IMR-90 (cell line): ENCODE measurements at regions not wholly inside any gene's neighbourhood (a gene's known extent, or its start where the extent isn't known, plus 50 kb on each side); places are given as distances from the start of the nearest gene placed in this dataset.

ENCODE experiments used
- ATAC-seq: fragments of 200-7000 bp; cut with Tn5 transposase; 2 replicates; pipeline ENCODE4 v1.9.1; 2020; ENCODE audit warnings: low read depth, mild to moderate bottlenecking, moderate library complexity
- BruUV-seq: library from RNA; stranded (reverse); fragments of 400-500 nt; replicated peaks from 2 replicates; lab custom pipeline; 2021; lab: Mats Ljungman, UMichigan
- CTCF ChIA-PET: fragments of 300-600 bp; formaldehyde crosslinking; extraction: SDS; loops from one replicate; lab custom pipeline; 2021; ENCODE audit warnings: antibody characterized with exemption; lab: Yijun Ruan, JAX
- POLR2A ChIA-PET: fragments of 300-600 bp; sonication (Branson Sonifier 250); formaldehyde crosslinking; loops from one replicate; lab custom pipeline; 2022; ENCODE audit warnings: antibody characterized with exemption; ENCODE audit not compliant: unreplicated experiment; lab: Charles Lee
- DNase-seq: peaks from one replicate; pipeline ENCODE4 v3.0.0; 2013
- H2AFZ ChIP-seq: replicated peaks from 2 replicates; pipeline ENCODE3; 2013; ENCODE audit warnings: low read length, mild to moderate bottlenecking; ENCODE audit not compliant: poor library complexity
- H2AK5ac ChIP-seq: 2 replicates; pipeline ENCODE4 v1.6.1; 2013; ENCODE audit warnings: low read depth, low read length, inconsistent platforms
- H2AK9ac ChIP-seq: replicated peaks from 2 replicates; pipeline ENCODE3; 2013; ENCODE audit warnings: mild to moderate bottlenecking, low read depth, low read length, moderate library complexity; ENCODE audit not compliant: poor library complexity
- H2BK120ac ChIP-seq: 2 replicates; pipeline ENCODE4 v1.6.1; 2013; ENCODE audit warnings: low read depth, low read length, inconsistent platforms
- H2BK15ac ChIP-seq: 3 replicates; pipeline ENCODE4 v1.6.1; 2013; ENCODE audit warnings: low read depth, low read length, inconsistent platforms
- H2BK20ac ChIP-seq: 2 replicates; pipeline ENCODE4 v1.6.1; 2013; ENCODE audit warnings: low read depth, mild to moderate bottlenecking, inconsistent platforms, low read length, moderate library complexity
- H2BK5ac ChIP-seq: 2 replicates; pipeline ENCODE4 v1.6.1; 2013; ENCODE audit warnings: mild to moderate bottlenecking, low read depth, low read length, inconsistent platforms; ENCODE audit not compliant: poor library complexity, severe bottlenecking
- H3K14ac ChIP-seq: replicated peaks from 2 replicates; pipeline ENCODE4 v1.6.1; 2013; ENCODE audit warnings: low read depth, low read length, inconsistent platforms
- H3K18ac ChIP-seq: 2 replicates; pipeline ENCODE4 v1.6.1; 2013; ENCODE audit warnings: low read depth, low read length, control low read depth
- H3K23ac ChIP-seq: 2 replicates; pipeline ENCODE4 v1.6.1; 2013; ENCODE audit warnings: low read depth, low read length, inconsistent platforms
- H3K27ac ChIP-seq: 2 replicates; pipeline ENCODE4 v1.5.1; 2013; ENCODE audit warnings: mild to moderate bottlenecking, control low read depth, low read length; ENCODE audit not compliant: insufficient read depth
- H3K27me3 ChIP-seq: 2 replicates; pipeline ENCODE4 v1.6.1; 2013; ENCODE audit warnings: low read length; ENCODE audit not compliant: control insufficient read depth, insufficient read depth
- H3K36me3 ChIP-seq: 2 replicates; pipeline ENCODE4 v1.6.1; 2013; ENCODE audit warnings: low read length, mixed read lengths; ENCODE audit not compliant: control insufficient read depth, insufficient read depth
- H3K4ac ChIP-seq: 2 replicates; pipeline ENCODE4 v1.6.1; 2013; ENCODE audit warnings: low read depth, low read length, inconsistent platforms
- H3K4me1 ChIP-seq: 2 replicates; pipeline ENCODE4 v1.6.1; 2013; ENCODE audit warnings: low read length, mixed read lengths; ENCODE audit not compliant: control insufficient read depth, insufficient read depth
- H3K4me2 ChIP-seq: 2 replicates; pipeline ENCODE4 v1.6.1; 2013; ENCODE audit warnings: low read depth, mild to moderate bottlenecking, control low read depth, low read length, moderate library complexity
- H3K4me3 ChIP-seq: 2 replicates; pipeline ENCODE4 v1.5.1; 2013; ENCODE audit warnings: low read depth, mild to moderate bottlenecking, control low read depth, low read length, moderate library complexity; ENCODE audit not compliant: insufficient read depth
- H3K56ac ChIP-seq: 2 replicates; pipeline ENCODE4 v1.6.1; 2013; ENCODE audit warnings: low read length, inconsistent platforms; ENCODE audit not compliant: insufficient read depth; ENCODE audit errors: extremely low read depth
- H3K79me1 ChIP-seq, 2 experiments: 2 replicates each; pipeline ENCODE4 v1.6.1; 2013; ENCODE audit warnings: low read length in 2 of 2, inconsistent platforms in 1 of 2, low read depth in 1 of 2
- H3K9ac ChIP-seq: 2 replicates; pipeline ENCODE4 v1.6.1; 2013; ENCODE audit warnings: low read depth, low read length, control low read depth
- H3K9me1 ChIP-seq: 2 replicates; pipeline ENCODE4 v1.6.1; 2013; ENCODE audit warnings: low read length, inconsistent platforms; ENCODE audit not compliant: insufficient read depth
- H3K9me3 ChIP-seq: 2 replicates; pipeline ENCODE4 v1.6.1; 2013; ENCODE audit warnings: low read length; ENCODE audit not compliant: control insufficient read depth, insufficient read depth
- H4K20me1 ChIP-seq: 2 replicates; pipeline ENCODE4 v1.6.1; 2013; ENCODE audit warnings: low read length, inconsistent platforms; ENCODE audit not compliant: insufficient read depth
- H4K5ac ChIP-seq: 2 replicates; pipeline ENCODE4 v1.6.1; 2013; ENCODE audit warnings: mild to moderate bottlenecking, low read depth, low read length, control low read depth
- H4K8ac ChIP-seq, 2 experiments: 2 replicates each; pipeline ENCODE4 v1.6.1; 2013; ENCODE audit warnings: low read depth in 2 of 2, low read length in 2 of 2, control low read depth in 1 of 2, inconsistent platforms in 1 of 2
- H4K91ac ChIP-seq: 2 replicates; pipeline ENCODE4 v1.6.1; 2013; ENCODE audit warnings: low read depth, low read length, inconsistent platforms; ENCODE audit not compliant: insufficient read depth
- CEBPB ChIP-seq: IDR thresholded peaks from 2 replicates; pipeline ENCODE4 v1.6.1; 2012; ENCODE audit warnings: low read depth, low read length, improper control_type of control experiment
- CHD1 ChIP-seq: IDR thresholded peaks from 2 replicates; pipeline ENCODE4 v1.6.1; 2012; ENCODE audit warnings: low read depth, low read length, improper control_type of control experiment
- NFE2L2 ChIP-seq: fragments of 150-350 bp; IDR thresholded peaks from 2 replicates; pipeline ENCODE4 v1.6.1; 2016; ENCODE audit warnings: low read depth, mild to moderate bottlenecking, low read length
- RCOR1 ChIP-seq: IDR thresholded peaks from 2 replicates; pipeline ENCODE4 v1.6.1; 2012; ENCODE audit warnings: mild to moderate bottlenecking, low read length, improper control_type of control experiment; ENCODE audit not compliant: insufficient replicate concordance
- SMC3 ChIP-seq: fragments of 150-350 bp; IDR thresholded peaks from 2 replicates; pipeline ENCODE4 v1.6.1; 2016; ENCODE audit warnings: low read depth, mild to moderate bottlenecking, antibody characterized with exemption, low read length, moderate library complexity
- WGBS, 2 experiments: methylation state at CpG; one replicate each; pipeline versions ENCODE4 v1.1.5 to v1.1.7; 2013; ENCODE audit warnings: missing lambda C conversion rate in 2 of 2; ENCODE audit not compliant: insufficient read length in 1 of 2; ENCODE audit errors: extremely low coverage in 2 of 2; 5-methylcytosine and 5-hydroxymethylcytosine counted together
- dilution Hi-C: fragments of 300-500 bp; cut with HindIII; formaldehyde crosslinking; loops from one replicate; pipeline ENCODE4 v1.14.3; 2018; ENCODE audit warnings: low sequenced_read_pairs; ENCODE audit not compliant: unreplicated experiment
- in situ Hi-C: fragments of 300-500 bp; cut with MboI; formaldehyde crosslinking; loops from 3 replicates; pipeline ENCODE4 v1.14.3; 2019; ENCODE audit warnings: low sequenced_read_pairs, inconsistent platforms, mixed read lengths
- intact Hi-C: fragments of 100-400 bp; cut with micrococcal nuclease; formaldehyde crosslinking; loops from 2 replicates; pipeline ENCODE4 v1.10.0; 2022
- TF ChIP-seq, protein P1 (sequence below): conservative IDR thresholded peaks from 2 replicates; pipeline ENCODE4 v1.5.1; 2012; ENCODE audit warnings: mild to moderate bottlenecking, low read depth, low read length, improper control_type of control experiment

DNA sequence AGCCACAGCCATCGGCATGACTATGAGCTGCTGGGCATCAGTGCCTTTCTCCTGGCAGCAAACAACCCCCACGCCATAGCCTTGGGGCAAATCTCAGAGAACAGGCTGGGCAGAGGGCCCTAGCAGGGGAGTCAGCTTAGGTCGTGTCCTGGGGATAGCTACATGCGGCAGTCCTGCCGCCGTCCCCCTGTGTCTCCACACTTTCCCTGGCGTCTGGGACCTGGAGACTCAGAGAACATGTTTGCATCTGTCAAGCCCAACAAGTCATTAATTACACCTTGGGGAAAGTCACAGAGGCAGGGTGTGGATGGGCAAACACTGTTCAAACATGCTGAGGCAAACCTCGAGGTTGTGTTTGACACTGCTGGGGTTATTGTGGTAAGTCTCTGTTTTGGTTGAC is 123.6 kb downstream of the C5orf15 start:
- H3K18ac ChIP-seq = no peak overlapping the region
- no peak overlapping the region for H3K56ac ChIP-seq
- H3K4me1 ChIP-seq = no peaks in the 10 kb centered on the region
- no peak overlapping the region for H2BK15ac ChIP-seq
- H3K27ac ChIP-seq = no peak overlapping the region
- H4K8ac ChIP-seq = no peak overlapping the region
- H3K79me1 ChIP-seq = no peaks in the 10 kb centered on the region
- ChIA-PET CTCF (interaction anchor here (0.6 kb wide), 1 partner anchor 1523 kb away, joined by 7 read pairs; no protein-coding TSS in a partner anchor), POLR2A (no interaction called here)
- TF ChIP-seq, protein P1, sequence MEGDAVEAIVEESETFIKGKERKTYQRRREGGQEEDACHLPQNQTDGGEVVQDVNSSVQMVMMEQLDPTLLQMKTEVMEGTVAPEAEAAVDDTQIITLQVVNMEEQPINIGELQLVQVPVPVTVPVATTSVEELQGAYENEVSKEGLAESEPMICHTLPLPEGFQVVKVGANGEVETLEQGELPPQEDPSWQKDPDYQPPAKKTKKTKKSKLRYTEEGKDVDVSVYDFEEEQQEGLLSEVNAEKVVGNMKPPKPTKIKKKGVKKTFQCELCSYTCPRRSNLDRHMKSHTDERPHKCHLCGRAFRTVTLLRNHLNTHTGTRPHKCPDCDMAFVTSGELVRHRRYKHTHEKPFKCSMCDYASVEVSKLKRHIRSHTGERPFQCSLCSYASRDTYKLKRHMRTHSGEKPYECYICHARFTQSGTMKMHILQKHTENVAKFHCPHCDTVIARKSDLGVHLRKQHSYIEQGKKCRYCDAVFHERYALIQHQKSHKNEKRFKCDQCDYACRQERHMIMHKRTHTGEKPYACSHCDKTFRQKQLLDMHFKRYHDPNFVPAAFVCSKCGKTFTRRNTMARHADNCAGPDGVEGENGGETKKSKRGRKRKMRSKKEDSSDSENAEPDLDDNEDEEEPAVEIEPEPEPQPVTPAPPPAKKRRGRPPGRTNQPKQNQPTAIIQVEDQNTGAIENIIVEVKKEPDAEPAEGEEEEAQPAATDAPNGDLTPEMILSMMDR = no peak
- TF ChIP-seq CEBPB (no peak), RCOR1 (no peak), SMC3 (no peak), NFE2L2 (no peak), CHD1 (no peak)
- no peak overlapping the region for H4K5ac ChIP-seq
- H3K9me3 ChIP-seq = no peaks in the 10 kb centered on the region
- H2BK20ac ChIP-seq = no peak overlapping the region
- H3K23ac ChIP-seq = no peak overlapping the region
- no peak overlapping the region for H3K14ac ChIP-seq
- WGBS, 2 experiments = 56% methylated on average over 4 of the region's 8 CpGs; no CpG with 5 or more reads in 1 of the 2 experiments
- no peak overlapping the region for H2AK9ac ChIP-seq
- no peak overlapping the region for H2AK5ac ChIP-seq
- H3K4ac ChIP-seq = no peak overlapping the region
- H3K27me3 ChIP-seq = peaks cover 10% of the 10 kb centered on the region
- H2BK5ac ChIP-seq = no peak overlapping the region
- H3K4me3 ChIP-seq = no peak overlapping the region
- BruUV-seq = no TSS peak
- dilution Hi-C loops (no loop called here), in situ Hi-C loops (no loop called here), intact Hi-C loops (no loop called here)
- no peaks in the 10 kb centered on the region for H3K9me1 ChIP-seq
- H4K20me1 ChIP-seq = no peaks in the 10 kb centered on the region
- ATAC-seq (no peak), DNase-seq (no peak)
- H3K4me2 ChIP-seq = no peak overlapping the region
- no peak overlapping the region for H3K9ac ChIP-seq
- no peak overlapping the region for H2BK120ac ChIP-seq
- no peak overlapping the region for H4K91ac ChIP-seq
- H3K36me3 ChIP-seq = no peaks in the 10 kb centered on the region
- no peak overlapping the region for H2AFZ ChIP-seq
